Putamen (tissue), 1 donor: ENCODE measurements at regions not wholly inside any gene's neighbourhood (a gene's known extent, or its start where the extent isn't known, plus 50 kb on each side); places are given as distances from the start of the nearest gene placed in this dataset.
"Not testable (repeated sequence)": the region's sequence is repeated elsewhere in the genome, so short reads cannot be mapped to it uniquely, and the experiment has no call there.

Experiments
- DNase-seq: peaks from one replicate; pipeline ENCODE4 v3.0.0-alpha.2; 2016; ENCODE audit warnings: low spot score

DNA sequence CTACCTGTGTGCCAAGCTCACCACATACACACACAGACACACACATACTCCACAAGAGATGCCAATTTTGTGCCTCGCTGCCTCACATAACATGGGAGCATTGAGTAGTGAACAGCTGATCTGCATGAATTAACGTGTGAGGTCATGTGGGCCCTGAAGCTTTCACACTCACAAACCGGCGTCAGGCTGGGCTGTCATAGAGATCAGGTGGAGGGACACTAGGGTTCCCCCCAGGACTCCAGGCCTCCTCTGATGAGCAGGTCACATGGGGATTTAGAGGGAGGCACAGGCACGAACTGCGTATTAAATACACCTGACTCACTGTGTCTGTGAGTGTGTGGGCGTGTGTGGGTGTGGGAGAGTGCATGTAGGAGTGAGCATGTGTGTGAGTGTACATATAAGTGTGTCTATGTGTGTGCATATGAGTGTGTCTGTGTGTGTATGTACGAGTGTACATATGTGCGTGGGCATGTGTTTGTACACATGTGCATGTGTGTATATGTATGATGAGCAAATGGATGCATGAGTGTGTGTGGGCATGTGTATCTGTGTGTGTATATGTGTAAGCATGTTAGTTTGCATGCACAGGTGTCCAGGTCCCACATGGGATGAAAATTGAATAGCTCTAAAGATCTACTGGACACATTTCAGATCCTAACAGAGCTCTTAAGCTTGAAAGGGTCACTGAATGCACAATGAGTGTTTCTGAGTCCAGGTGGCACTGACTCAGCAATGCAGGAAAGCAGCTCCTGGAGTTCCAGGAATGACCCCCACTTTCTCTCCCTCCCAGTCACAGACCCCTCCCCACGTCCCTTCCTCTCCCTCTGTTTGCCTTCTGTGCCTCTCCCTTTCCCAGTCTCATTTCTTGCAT lies 336.6 kb downstream of the PREX1 start:
- DNase-seq: no peak

DNA sequence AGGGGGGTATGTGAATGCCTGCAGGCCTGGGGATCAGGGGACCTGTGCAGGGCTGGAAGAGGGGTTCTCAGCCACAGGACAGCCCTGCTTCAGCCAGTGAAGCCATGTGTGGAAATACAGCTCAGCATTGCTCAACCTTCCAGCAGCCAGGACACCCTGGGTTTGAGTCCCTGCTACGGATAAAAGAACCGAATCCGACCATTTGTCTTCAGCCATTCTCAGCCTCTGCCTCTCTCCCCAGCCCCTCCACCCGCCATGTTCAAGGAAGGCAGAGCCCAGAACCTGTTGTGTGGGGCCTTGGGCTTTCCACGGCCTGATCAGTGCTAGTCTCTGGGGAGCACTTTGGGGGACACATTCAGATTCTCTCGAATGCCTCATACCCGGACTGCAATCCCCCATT lies 337.5 kb downstream of the PREX1 start:
- DNase-seq: not testable (repeated sequence)

DNA sequence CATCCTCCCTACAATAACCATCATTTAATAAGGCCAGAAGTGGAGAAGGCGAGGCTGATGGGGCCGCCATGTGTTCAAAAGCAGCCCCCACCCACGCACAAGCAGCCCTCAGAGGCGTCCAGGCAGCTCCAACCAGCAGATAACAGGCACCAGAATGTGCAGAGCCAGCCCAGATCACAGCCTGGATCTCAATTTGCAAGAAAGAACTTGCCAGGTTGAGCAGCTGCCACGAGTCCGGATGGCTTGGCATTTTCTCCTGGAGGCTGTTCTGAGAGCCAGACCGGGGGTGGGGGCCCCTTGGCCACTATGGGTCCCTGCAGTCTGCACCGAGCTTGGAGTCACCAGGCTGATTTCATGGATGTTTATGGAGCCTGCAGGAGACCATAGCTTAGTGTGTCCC lies 338.1 kb downstream of the PREX1 start:
- DNase-seq: no peak

- no peak for DNase-seq
Measured at GRCh38 chr20:48489046-48489463, 338.7 kb downstream of the PREX1 start.

DNA sequence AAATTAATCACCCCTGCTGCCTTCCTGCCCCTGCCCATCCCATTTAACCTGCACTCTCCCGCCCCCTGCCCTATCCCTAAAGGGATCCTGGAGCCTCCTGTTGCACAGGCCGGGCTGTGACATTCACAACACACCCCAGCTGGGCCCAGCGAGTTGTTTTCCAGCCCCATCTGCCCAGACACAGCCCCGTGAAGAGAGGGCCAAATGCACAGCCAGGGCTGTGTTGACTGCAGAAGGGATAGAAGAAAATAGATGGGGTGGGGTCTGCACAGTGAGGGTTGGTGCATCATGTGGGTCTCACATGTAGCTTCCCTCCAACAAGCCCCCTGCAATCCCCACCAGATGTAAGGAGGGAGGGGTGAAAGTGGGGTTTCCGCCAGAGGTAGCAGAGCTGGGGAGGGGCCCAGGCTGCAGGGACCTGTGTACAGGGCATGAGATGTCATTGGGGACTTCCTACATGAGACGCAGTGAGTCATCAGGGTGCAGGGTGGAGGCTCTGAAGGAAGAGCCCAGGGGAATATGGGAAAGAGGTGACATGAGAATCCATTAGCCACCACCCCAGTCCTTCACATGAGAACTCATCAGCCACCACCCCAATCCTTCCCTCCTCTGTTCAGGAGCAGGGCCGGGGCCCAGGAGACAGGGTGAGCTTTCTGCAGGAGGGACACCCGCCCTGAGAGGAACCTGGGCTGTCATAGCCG lies 339.3 kb downstream of the PREX1 start:
- DNase-seq: not testable (repeated sequence)

GRCh38 chr20:48486065-48486464 lies 341.7 kb downstream of the PREX1 start:
- no peak for DNase-seq

GRCh38 chr20:48485153-48485552 lies 342.6 kb downstream of the PREX1 start:
- not testable (repeated sequence) for DNase-seq

DNA sequence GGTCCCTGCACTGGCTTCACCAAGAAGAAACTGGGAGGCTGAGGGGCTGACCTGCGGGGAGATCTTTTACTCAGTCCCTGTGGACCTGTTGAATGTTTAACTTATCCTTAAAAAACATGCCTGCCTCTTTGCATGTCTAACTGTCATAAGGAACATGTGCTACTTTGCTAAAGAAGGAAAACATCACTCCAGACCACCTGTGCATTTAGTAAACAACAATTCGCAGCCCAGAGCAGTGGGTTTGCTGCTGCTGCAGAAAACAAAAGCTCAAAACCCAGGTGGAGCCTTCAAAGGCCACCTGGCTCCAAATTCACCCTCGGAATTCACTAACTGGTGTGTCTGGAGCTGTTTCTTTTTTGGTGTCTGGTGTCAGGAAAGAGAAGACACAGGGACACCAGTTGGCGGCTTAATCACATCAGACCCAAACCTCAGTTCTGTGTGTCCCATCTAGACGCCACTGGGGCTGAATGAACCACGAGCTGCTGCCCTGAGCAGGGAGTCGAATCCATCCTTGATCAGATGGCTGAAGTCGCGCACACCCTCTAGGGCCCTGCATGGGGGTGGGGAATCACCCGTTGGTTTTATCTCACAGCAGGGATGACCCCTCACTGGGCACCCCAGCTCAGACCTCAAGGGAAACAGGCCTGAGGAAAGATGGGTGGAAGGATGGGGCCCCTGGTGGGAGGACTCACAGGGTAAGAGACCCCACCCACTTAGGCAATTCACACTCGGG lies 344.3 kb downstream of the PREX1 start:
- no peak for DNase-seq

GRCh38 chr20:48482790-48483189 lies 345.0 kb downstream of the PREX1 start:
- DNase-seq: no peak

- no peak for DNase-seq
Measured at GRCh38 chr20:48480216-48480772, 347.5 kb downstream of the PREX1 start.

DNA sequence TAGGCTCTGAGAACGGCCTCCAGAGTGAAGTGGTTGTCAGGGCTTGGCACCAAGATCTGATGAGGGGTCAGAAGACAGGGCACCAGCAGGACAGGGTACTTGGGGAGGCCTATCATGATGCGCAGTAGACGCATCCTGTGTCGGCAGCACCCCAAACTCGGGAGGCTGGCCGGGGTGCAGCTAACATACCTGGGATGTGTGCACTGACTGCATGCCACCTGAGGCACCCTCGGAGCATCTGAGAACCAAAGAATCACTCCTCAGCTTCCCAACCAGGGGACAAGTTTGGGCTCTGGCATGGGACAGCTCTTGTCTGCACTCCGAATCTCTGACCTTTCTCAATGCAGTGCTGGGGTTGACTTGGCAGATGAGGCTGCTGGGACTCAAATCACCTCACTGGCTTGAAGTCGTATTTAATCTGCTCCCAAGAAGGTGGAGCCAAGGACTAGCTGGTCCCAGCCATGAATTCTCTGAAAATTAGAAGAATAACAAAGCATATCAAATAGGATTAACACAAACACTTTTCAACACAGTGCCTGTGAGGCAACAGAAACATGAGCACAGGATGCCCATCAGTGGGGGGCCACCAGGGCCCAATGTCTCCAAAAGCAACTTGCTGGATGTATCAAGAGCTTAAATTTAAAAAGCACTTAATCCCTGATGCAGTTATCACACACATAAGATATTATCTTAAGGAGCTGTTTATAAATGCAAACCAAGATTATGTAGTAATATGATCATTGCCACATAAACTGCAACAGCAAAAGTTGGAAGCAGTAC lies 348.8 kb downstream of the PREX1 start:
- DNase-seq: no peak

- no peak for DNase-seq
Measured at GRCh38 chr20:48478370-48478769, 349.4 kb downstream of the PREX1 start.

DNA sequence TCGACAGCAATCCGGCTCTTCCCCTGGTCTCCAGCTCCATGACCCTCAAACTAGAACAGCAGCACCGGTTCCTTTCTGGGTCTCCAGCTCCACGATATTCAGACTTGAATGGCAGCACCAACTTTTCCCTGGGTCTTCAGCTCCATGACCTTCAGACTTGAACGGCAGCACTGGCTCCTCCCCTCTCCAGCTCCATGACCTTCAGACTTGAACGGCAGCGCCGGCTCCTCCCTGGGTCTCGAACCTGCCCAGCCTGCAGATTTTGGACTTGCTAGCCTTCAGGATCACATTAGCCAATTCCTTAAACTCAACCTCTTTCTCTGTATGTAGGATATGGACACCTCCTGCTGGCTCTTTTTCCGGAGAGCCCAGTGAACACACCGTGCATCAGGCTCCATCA lies 350.9 kb downstream of the PREX1 start:
- no peak for DNase-seq

DNA sequence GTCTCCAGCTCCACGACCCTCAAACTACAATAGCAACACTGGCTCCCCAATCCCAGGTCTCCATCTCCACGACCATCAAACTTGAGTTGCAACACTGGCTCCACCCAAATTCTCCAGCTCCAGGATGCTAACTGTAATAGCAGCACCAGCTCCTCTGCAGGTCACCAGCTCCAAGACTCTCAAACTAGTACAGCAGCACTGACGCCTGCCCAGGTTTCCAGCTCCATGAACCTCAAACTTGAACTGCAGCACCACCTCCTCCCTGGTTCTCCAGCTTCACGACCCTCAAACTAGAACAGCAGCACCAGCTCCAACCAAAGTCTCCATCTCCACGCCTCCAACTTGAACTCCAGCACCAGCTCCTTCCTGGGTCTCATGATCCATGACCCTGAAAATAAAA lies 353.8 kb downstream of the PREX1 start:
- DNase-seq: no peak

- DNase-seq: no peak
Measured at GRCh38 chr20:48471759-48472408, 355.9 kb downstream of the PREX1 start.

DNA sequence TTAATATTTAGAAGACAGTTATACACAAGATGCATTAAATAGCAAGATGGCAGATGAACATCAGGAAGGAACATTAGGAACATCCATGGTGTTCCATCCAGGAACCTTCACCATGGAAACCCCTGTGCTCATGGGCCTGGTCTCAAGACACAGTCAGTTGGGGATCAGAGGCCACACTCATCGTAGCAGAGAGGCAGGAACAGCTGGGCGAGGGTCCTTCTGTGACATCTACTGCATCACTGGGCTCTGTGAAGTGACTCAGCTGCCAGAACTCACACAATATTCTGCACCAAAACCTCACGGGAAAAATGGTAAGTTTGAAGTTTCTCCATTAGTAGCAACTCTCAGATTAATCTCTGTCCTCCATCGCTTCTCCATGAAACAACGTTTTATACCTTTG lies 356.6 kb downstream of the PREX1 start:
- no peak for DNase-seq

GRCh38 chr20:48470141-48470540 lies 357.7 kb downstream of the PREX1 start:
- no peak for DNase-seq

- no peak for DNase-seq
Measured at GRCh38 chr20:48469026-48469425, 358.8 kb downstream of the PREX1 start.

DNA sequence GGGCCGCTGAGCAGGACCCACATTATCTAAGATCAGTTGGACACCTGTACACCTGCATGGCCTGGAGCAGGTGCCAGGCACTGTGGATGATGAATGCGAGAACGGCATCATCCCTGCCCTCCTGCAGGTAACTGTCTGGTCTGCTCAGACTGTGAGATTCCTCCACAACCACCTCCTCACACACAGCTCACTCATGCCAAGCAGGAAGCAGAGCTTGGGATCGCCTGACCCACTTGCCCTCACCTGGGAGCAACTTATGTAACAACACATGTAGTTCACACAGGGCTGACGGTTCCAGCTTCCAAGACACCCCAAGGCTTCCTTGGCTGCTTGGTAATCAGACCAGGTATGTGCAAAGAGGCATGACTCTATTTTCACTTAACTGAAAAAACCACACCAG lies 359.2 kb downstream of the PREX1 start:
- DNase-seq: no peak

DNA sequence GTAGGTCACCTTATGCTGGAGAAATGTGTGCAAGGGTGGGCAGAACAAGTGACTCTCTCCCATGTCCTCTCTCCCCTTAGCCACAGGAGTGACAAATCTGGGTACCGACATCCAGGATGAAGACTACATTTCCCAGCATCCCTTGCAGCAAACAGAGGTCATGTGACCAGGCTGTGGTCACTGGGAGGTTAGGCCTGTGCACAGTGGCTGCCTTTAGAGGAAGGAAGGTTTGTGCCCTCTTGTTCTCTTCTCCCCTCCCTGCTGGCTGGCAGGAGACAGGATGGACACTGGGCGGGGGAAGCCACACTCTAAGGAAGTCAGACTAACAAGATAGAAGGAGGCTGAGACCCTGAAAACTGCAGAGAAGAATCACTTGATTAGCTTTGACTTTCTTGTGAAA lies 360.2 kb downstream of the PREX1 start:
- DNase-seq: no peak

GRCh38 chr20:48465271-48465670 lies 362.5 kb downstream of the PREX1 start:
- no peak for DNase-seq
